A172 (cell line): ENCODE measurements at regions not wholly inside any gene's neighbourhood (a gene's known extent, or its start where the extent isn't known, plus 50 kb on each side); places are given as distances from the start of the nearest gene placed in this dataset.

Experiments
- DNase-seq: peaks from one replicate; pipeline ENCODE4 v3.0.0-alpha.2; 2015; ENCODE audit warnings: low spot score

- no peak for DNase-seq
Measured at GRCh38 chr3:72303926-72304325, 519.0 kb upstream of the PROK2 start.

- DNase-seq = no peak
Measured at GRCh38 chr3:72301779-72302178, 516.8 kb upstream of the PROK2 start.

- no peak for DNase-seq
Measured at GRCh38 chr3:72300621-72301020, 515.7 kb upstream of the PROK2 start.

- DNase-seq = peak; percentile 13
Measured at GRCh38 chr3:72299823-72300222, 514.9 kb upstream of the PROK2 start.

GRCh38 chr3:72299321-72299802, 514.4 kb upstream of the PROK2 start:
- DNase-seq = peak; percentile 22

- no peak for DNase-seq
Measured at GRCh38 chr3:72298201-72299152, 513.5 kb upstream of the PROK2 start.

GRCh38 chr3:72297481-72297880, 512.5 kb upstream of the PROK2 start:
- no peak for DNase-seq

GRCh38 chr3:72296477-72297111, 511.6 kb upstream of the PROK2 start:
- no peak for DNase-seq

GRCh38 chr3:72295962-72296450, 511.1 kb upstream of the PROK2 start:
- DNase-seq = no peak

- no peak for DNase-seq
Measured at GRCh38 chr3:72295276-72295961, 510.5 kb upstream of the PROK2 start.

- DNase-seq = no peak
Measured at GRCh38 chr3:72290859-72291638, 506.1 kb upstream of the PROK2 start.

- no peak for DNase-seq
Measured at GRCh38 chr3:72289692-72290071, 504.7 kb upstream of the PROK2 start.

- peak; percentile 38 for DNase-seq
Measured at GRCh38 chr3:72288955-72289691, 504.2 kb upstream of the PROK2 start.

GRCh38 chr3:72287956-72288355, 503.0 kb upstream of the PROK2 start:
- DNase-seq = no peak

- no peak for DNase-seq
Measured at GRCh38 chr3:72285502-72285901, 500.6 kb upstream of the PROK2 start.

- DNase-seq = no peak
Measured at GRCh38 chr3:72284471-72284870, 499.5 kb upstream of the PROK2 start.

GRCh38 chr3:72282918-72283317, 498.0 kb upstream of the PROK2 start:
- DNase-seq = no peak

GRCh38 chr3:72281551-72281950, 496.6 kb upstream of the PROK2 start:
- no peak for DNase-seq

GRCh38 chr3:72280876-72281275, 495.9 kb upstream of the PROK2 start:
- DNase-seq = no peak

- peak; percentile 27 for DNase-seq
Measured at GRCh38 chr3:72279631-72280041, 494.7 kb upstream of the PROK2 start.
